GM21619 (cell line): ENCODE measurements at regions not wholly inside any gene's neighbourhood (a gene's known extent, or its start where the extent isn't known, plus 50 kb on each side); places are given as distances from the start of the nearest gene placed in this dataset.
A peak's percentile ranks its signal among the peaks of the same experiment; 100 is the strongest.
"Not testable (repeated sequence)": the region's sequence is repeated elsewhere in the genome, so short reads cannot be mapped to it uniquely, and the experiment has no call there.

ENCODE experiments used
- ATAC-seq: cut with Tn5 transposase; IDR thresholded peaks from one replicate; pipeline ENCODE4 v1.9.1; 2021; ENCODE audit not compliant: unreplicated experiment

DNA sequence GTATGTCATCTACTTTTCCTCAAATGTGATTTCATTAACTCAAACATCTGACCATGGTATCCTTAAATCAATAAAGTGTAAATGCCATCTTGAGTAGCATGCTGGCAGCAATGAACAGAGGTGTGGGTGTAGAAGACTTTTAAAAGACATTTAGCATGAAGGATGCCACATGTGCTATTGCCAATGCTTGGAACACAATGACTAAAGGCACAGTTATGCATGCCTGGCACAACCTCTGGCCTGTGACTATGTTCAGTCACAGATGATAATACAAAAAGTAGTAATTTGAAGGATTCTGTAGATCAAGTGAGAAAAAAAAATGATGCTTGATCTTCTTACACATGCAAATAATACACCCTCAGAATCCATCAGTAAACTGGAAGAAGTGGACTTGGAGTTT is 938.9 kb upstream of the ADGRL4 start:
- no peak for ATAC-seq

DNA sequence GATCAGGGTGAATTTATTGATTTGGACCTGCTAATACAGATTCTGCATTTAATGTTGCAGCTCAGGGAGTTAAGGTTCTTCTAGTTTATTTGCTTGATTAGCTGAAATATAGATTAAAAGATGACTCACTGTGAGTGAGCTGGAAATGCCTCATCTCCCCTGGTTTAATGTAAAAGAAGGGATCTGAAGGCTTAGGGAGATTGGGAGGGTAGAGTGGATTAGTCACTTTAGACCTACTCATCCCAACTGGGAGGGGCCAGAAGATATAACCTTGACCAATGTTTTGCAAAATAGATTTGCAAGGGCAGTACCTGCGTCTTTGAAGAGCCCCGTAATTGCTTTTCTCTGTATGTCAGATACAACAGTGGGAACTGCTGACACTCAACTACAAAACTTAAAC is 922.8 kb upstream of the ADGRL4 start:
- no peak for ATAC-seq

DNA sequence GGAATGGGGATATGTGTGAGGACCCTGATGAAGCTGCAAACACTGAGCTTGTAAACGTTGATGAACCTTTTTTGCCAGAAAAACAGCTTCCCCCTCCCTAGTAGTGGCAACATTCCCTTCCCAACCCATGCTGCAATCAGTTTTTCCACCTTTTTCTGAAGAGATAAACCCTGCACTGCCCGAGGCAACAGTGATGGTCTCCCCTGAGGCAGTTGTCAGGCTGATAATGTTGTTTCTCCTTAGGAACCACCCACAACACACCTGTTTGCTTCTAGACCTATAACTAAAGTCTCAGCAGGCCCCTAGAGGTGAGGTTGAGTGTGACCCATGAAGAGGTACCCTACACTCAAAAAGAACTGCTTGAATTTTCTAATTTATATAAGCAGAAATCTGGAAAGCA is 922.4 kb upstream of the ADGRL4 start:
- no peak for ATAC-seq

DNA sequence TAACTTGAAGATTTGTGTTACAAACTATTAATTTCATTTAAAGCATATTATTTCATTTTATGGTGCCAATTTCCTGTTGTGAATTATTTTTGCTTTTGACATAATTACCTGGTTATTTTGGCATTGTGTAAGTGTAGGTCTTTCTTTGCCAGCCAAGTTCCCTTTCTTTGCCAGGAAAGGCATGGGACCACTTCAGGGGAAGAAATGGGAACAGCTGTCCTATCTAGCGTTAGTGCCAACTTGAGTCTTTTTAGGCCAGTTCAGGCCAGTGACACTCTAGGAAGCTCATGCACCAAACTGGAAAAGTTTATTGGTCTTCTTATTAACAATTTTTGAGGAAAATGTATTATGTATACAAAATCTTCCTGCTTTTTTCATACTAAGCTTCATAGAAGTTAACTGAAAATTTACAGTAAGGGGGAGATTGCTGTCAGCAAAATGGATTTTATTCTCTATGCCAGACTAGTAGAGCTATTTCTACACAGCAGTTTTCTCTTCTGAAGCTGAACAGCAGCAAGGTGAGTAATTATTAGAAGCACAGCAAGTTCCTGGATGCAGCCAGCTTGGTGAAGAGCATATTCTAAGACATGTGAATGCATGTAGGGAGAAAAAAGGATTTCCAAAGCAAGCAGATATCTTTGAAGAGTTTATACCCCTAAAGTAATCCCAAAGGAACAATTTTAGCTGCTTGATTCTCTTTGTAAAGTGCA is 914.6 kb upstream of the ADGRL4 start:
- ATAC-seq = no peak

DNA sequence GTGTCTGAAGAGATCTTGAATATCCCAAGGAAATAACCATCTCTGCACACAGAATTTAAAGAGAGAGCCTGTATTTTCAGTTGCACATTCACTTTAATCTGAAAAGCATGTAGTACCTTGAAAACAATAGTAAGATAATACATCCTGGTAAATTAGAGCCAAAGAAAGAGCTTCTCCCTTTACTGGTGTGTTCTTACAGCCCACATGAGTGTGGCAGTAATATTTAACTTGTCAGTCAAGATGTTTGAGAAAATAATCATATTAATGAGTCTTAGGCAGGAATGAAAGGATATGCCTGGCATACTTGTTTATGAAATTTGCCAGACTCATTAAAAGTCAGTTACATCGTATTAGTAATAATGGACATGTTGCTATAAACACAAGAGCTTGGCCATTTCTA is 908.4 kb upstream of the ADGRL4 start:
- no peak for ATAC-seq

DNA sequence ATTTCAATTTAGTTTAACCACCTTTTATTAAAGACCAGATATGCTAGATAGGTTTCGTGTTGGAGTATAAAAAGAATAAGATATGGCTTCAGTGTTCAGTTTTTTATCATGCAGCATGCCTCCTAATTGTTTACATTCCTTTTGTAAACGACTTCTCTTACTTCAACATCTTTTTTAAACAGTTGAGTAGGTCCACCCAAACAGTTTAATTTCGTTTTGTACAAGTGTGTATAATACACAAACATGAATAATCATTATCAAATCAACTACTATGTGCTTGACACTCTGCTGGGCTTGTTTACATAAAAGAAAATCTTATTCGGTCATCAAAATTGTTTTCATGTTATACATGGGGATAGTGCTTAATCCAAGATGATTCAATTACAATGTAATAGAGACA is 906.3 kb upstream of the ADGRL4 start:
- ATAC-seq = no peak

DNA sequence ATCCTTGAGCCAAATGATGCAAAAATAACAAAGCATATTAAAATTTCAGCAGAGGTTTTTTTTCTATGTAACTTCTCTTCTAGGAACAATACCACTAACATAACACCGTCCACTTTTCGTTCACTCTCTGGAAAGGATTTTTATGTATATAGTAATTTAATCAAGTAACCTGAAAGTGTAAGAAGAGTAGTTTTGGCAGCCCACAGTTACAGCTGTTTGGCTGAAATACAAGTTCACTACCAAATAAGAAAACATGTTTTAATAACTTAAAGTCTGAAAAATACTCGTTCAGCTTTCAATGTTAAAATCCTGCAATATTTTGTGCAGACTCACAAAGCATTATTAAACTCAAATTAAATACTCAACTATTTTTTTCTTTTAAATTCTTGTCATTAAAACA is 896.8 kb upstream of the ADGRL4 start:
- no peak for ATAC-seq

DNA sequence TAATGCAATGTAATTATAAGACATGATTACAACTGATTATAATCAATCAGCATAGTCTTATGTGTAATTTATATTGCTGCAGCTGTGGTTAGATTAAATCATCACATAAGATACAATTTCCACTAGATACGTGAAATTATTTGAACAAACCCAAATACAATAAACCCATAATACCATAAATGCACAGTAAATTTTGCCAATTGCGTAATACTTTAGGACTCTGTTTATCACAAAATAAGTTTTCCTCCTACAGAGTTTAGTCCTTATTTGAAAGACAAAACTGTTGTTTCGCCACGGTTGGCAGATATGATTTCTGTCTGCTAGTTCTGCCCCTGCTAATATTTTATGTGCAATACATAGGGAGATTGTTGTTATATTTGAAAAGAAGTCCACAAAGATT is 895.9 kb upstream of the ADGRL4 start:
- ATAC-seq = no peak

DNA sequence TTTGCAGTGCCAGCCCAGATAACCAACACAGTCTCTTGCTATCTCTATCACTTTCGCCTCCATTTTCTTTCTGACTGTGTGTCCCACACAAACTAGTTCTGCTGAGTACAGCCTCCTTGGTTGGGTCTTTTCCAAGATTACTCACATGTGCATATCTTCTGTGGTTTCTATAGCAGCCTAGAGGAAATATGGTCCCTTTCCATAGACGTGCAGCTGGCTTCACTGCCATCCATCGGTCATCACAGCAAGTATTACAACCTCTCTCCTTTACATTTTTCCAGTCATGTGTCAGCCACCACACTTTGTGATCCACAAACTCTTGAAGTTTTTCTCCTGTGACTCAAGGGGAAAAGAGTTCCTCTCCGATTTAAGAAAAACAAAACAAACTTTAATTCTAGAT is 893.4 kb upstream of the ADGRL4 start:
- no peak for ATAC-seq

DNA sequence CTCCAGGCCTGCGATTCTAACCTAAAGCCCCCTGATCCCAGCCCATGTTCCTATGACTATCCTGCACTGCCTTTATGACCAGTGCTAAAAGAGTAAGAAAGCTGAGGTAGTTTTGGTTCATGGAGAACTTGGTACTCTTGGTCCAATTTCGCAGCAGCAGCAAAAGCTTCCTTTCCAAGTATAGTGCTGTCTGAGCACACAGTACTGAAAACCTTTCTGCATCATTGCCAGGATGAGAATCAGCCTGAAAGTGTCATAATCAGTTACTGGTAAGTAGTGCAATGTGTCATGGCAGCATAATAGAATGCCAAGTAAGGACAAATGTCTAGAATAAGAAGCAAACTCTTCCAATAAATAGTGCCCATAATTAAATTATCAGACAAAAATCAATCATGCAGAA is 889.6 kb upstream of the ADGRL4 start:
- ATAC-seq = no peak

DNA sequence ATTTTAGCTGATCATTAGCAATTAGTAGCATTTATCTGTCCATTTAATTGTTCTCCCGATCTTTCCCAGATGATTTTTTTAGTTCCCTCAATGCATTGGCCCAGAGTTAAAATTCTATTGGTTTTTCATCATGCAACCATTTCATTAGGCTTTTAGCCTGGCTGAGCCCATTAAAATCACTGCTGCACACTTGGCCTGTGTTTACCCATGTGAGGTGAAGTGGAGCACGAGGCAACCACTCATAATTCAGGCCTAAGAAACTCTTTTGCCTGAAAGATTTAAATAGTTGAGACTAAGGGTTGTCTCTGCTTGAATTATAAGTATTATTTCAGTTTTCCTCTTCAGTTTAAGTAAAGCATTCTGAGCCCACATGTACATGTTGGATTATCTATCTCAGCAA is 889.0 kb upstream of the ADGRL4 start:
- ATAC-seq = no peak

DNA sequence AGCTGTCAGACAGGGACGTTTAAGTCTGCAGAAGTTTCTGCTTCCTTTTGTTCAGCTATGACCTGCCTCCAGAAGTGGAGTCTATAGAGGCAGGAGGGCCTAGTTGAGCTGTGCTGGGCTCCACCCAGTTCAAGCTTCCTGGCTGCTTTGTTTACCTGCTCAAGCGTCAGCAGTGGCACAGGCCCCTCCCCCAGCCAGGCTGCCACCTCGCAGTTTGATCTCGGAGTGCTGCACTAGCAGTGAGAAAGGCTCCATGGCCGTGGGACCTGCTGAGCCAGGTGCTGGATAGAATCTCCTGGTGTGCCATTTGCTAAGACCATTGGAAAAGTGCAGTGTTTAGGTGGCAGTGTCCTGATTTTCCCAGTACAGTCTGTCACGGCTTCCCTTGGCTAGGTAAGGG is 887.6 kb upstream of the ADGRL4 start:
- not testable (repeated sequence) for ATAC-seq

DNA sequence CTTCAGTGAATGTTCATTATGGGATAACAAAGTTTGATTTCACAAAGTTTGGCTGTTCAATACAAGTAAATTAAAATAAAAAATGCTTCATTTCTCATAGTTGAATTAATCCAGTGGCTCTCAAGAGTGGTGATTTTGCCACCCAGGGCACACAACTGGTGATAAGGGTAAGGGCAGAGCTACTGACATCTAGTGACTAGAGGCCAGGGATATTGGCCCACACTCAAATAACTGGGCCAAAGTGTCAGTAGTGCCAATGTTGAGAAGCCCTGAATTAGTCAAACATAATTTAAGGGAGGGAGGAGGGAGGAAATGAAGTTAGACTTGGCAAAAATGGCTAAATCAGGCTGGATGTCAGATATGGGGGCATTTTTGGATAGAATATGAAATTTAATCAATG is 880.5 kb upstream of the ADGRL4 start:
- ATAC-seq = no peak

DNA sequence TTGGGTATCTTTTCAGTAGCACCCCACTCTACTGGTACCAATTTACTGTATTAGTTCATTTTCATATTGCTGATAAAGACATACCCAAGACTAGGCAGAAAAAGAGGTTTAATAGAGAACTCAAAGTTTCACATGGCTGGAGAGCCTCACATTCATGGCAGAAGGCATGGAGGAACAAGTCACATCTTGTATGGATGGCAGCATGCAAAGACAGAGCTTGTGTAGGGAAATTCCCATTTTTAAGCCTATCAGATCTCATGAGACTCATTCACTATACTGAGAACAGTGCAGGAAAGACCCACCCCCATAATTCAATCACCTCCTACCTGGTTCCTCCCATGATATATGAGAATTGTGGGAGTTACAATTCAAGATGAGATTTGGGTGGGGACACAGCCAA is 878.6 kb upstream of the ADGRL4 start:
- no peak for ATAC-seq

DNA sequence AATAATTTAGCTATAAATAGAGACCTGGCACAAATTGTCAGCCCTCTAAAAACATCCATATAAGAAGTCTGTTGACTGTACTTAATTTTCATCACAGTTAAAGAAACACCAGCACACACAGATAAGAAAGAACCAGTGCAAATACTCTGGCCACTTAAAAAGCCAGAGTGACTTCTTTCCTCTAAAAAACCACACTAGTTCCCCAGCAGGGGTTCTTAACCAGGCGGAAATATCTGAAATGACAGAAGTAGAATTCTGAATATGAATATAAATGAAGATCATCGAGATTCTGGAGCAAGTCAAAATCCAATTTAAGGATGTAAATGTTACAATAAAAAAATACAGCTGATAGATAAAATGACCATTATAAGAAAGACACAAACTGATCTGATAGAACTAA is 870.6 kb upstream of the ADGRL4 start:
- no peak for ATAC-seq

DNA sequence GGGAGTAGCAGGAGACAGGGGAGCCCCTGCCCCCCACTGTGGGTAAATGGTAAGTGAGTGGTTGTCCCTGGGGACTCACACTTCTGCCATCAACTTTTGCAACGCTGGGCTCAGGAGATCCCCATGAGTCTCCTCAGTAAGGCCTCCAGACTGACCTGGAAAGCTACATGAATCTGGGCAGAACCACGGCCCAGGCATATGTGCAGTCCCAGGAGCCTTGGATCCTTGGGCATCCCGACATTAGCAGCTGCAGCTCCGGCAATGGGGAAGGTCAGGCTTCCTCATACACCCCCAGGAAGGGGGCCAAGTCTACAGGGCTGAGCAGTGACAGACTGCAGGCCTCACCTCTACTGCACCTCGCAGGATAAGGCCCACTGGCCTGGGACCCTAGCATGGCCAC is 868.7 kb upstream of the ADGRL4 start:
- no peak for ATAC-seq

DNA sequence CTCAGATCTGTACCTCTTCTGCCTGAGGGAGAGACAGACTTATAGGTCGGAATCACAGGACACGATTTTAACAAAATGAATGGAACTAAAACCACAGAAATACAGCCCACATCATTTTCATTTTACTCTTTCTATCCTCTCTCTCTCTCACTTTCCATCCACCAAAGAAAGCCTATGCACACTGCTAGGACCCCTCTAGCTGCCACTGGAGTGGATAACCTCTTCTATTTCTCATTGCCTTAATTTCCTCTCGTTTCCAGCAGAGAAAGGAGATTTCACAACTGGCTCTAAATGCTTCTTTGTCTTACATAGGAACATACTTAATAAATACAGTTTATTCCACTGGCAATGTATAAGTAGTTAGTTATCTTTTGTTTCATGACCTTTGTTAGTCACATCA is 867.8 kb upstream of the ADGRL4 start:
- ATAC-seq = no peak

DNA sequence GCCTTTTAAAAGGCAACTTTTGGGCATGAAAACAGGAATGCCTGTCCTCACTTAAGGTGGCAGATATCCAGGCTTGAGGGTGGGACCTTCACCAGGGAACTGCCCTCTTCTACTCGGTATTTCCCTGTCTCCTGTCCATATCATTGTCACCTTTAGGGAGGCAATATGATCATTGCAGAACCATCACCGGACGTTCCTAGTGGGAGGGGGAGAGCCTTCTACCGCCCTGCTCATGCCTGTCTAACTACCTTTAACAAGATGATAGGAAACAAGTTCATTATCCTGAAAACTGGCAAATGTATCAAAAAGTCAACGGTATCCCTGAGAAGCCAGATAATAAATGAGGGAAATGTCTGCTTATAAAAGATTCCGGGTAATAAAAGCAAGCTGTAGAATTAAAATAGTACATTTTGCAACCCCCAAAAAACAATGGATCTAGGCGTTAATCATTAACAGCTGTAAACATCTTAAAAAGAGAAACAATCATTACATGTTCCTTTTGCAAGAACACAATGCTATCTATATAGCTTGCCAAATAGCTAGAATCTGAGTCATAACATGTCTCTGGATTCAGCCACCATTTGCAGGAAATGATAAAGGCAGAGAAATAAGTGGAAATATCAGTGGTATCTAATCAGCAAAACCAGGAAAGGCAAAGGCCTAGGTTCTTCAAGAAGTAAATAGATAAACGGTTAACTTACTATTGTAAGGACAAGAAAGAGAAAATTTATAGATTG is 852.9 kb upstream of the ADGRL4 start:
- ATAC-seq = no peak

DNA sequence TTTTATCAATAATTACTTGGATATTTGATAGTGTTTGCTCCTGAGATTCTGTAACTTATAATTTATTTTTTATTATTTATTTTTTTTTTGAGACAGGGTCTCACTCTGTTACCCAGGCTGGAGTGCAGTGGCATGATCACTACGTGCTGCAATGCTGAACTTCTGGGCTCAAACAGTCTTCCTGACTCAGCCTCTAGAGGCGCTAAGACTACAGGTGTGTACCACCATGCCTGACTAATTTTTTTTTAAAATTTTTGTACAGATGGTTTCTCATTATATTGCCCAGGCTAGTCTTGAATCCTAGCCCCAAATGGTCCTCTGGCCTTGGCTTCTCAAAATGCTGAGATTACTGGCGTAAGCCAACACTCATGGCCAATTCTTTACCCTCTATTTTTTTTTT is 845.5 kb upstream of the ADGRL4 start:
- ATAC-seq = peak; percentile 72

DNA sequence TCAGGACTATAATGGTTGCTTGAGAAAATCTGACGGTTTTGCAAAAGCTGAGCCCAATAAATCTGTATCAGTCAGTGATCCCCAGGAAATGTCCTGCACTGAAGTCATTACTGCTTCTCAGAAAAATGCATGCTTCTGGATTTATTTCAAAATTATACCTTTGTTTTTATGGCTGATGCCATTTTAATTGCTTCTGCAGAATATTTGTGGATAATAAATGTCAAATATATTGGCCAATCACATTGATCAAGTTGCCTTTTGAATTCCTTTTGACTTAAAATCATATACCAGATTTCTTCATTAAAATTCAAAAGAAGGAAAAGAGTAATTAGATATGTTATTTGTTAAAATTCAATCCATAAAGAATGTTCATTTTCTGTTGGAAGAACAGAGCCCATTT is 842.9 kb upstream of the ADGRL4 start:
- ATAC-seq = no peak

DNA sequence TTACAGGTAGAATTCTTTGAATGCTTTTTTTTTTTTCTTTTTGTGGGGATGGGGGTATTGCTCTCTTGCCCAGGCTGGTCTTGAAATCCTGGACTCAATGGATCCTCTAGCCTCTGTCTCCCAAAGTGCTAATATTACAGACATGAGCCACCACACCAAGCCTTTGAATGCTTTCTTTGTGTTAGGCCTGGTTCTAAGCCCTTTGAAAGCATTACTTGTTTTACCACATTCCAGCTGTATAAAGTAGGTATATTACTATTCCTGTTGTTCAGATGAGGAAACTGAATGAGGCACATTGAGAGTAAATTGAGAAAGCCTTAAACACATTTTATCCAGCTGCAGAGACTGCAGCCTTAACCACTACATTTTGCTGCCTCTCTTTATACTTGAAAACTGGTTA is 841.8 kb upstream of the ADGRL4 start:
- ATAC-seq = no peak

DNA sequence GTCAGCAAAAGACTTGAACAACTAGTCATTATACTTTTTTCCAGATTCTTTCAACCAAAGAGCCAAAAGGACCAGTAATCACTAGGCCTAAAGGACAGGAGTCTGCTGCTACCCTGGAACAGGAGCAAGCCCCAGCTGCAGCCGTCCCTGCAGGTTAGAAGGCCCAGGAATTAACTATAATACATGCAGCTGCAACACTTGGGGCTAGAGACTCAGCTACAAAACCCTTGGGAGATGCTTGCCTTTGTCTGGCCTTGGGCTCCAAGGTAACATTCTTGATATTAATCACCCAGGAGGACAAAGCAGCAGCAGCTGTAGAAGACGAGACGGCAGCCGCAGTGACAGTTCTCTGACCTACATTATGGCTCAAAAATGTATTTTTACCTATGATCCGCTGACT is 841.2 kb upstream of the ADGRL4 start:
- ATAC-seq = no peak

DNA sequence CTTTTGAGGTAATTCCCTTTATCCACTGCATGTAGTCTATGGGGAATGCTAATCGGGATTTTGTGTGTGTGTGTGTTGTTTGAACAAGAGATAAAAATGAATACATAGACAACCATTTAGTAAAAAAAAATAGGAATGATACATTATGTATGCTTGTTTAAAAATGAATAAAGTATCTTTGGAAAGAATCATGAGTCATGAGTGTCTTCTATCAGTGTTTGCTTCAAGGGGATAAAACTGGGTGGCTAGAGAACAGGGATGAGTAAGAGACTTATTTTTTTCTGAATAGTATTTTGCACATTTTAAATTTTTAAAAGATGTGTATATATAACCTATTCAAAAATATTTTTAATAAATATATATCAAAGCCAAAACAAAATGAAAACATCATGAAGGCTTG is 839.4 kb upstream of the ADGRL4 start:
- ATAC-seq = no peak
